ENCODE measurements at regions not wholly inside any gene's neighbourhood (a gene's known extent, or its start where the extent isn't known, plus 50 kb on each side); places are given as distances from the start of the nearest gene placed in this dataset.

DNA sequence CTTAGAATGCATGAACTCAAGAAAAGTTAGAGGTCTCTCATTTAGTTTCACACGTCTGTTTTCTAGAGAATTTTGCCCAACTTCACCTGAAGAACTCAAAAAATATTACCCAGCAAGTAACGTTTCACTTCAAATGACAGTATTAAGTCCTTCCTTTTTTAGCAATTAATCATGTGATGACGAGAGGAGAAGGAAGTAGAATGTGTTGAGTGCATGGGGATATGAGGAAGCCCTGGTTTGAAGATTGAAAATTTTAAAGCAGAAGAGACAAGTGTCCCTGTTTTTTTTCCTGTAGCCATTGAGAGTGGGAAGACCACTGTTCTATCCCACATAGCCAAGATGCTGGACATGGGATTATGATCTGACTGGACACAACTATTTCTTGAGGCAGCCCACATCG is 406.3 kb upstream of the CPEB2 start:
- DNase-seq = no peak

- DNase-seq = no peak
These were observed 405.8 kb upstream of the CPEB2 start for GRCh38 chr4:14596437-14596836.

GRCh38 chr4:14596904-14597303 is 405.4 kb upstream of the CPEB2 start:
- no peak for DNase-seq

DNA sequence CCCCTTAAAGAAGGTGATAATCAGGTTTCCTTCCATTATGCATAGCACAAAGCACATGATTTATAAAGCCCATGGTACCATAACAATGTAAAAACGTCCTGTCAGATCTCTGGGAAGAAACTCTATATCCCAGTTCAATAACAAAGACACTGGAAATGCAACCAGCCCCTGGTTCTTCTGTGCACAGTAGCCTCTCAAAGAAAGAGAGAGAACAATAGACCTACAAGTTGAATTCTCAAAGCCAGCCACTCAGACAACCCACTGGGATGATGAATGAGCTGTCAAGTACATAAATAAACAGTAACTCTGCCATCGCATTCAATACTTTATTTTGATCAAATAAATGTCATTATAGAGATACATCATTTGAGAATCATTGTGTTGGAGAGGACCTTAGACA is 400.1 kb upstream of the CPEB2 start:
- DNase-seq = no peak

- DNase-seq = no peak
These were observed 395.3 kb upstream of the CPEB2 start for GRCh38 chr4:14607001-14607400.

- no peak for DNase-seq
These were observed 394.7 kb upstream of the CPEB2 start for GRCh38 chr4:14607578-14607977.

- no peak for DNase-seq
These were observed 393.7 kb upstream of the CPEB2 start for GRCh38 chr4:14608630-14609029.

- no peak for DNase-seq
These were observed 387.4 kb upstream of the CPEB2 start for GRCh38 chr4:14614840-14615239.

GRCh38 chr4:14615671-14616070 is 386.6 kb upstream of the CPEB2 start:
- no peak for DNase-seq

GRCh38 chr4:14620567-14621141 is 381.6 kb upstream of the CPEB2 start:
- DNase-seq = no peak

DNA sequence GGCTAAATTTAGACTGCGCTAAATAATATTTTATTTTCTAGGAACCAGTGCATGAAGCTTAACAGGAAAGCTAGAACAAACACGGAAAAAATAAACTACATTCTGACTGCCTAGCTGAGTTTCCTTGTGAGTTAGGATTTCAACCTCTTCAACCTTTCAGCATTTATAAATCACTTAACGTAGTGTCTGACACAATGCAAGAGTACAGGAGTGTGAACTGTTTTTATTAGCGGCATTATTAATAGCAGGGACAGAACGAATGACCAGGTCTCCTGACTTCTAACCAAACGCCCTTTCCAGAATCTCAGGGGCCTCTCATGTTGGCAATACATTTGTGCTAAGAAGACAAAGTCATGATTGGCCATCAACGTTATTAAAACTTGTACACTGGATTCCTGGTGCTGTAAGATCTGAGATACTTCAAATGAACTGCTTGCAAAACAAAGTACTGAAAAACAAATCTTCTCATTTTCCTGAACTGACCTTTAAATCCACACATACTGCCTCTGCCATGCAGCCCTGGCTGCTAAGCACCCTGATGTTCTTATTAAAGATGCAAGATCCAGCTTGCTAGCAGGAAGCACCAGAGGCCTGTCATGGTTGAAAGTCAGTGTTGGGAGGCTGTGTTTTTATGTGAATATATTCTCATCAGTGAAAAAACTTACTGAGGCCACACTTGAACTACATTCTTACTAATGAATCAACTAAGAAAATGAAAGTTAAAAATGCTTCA is 380.4 kb upstream of the CPEB2 start:
- DNase-seq = no peak

- DNase-seq = no peak
These were observed 375.2 kb upstream of the CPEB2 start for GRCh38 chr4:14627038-14627437.

- DNase-seq = no peak
These were observed 370.4 kb upstream of the CPEB2 start for GRCh38 chr4:14631806-14632440.

DNA sequence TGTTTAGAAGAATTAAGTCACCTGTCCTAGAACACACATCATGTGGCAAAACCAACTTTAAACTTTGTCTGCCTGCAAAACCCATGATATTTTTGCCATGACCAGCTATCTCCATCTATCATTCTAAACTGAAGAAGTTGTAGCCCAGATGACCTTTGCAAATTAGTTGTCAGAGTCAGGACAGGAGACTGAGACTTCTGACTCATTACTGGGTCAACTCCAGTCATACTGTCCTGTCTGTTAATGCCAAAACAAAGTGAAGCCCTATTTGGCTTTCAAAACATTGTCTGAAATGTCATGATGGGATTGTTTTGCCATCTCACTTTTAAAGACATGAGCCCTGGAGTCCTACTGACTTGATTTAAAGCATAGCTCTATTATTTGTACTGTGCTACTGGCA is 365.7 kb upstream of the CPEB2 start:
- no peak for DNase-seq

DNA sequence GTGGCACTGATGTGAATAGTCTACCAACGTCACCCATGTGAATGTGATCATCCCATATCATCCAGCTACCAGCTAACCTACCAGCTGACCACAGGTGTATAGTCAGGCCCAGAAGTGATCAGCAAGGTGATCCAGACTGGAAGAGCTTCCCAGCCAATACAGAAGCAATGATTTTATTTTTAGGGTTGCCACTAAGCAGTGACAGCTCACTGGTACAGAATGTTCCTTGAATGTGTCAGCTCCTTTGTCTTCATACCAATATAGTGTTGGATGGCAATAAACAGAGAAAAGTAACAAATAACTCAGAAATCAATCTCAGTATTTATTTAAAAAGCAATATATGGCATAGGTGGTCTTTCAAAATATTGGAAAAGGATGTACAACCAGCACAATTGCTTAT is 361.8 kb upstream of the CPEB2 start:
- DNase-seq = no peak

- no peak for DNase-seq
These were observed 360.4 kb upstream of the CPEB2 start for GRCh38 chr4:14641871-14642270.

DNA sequence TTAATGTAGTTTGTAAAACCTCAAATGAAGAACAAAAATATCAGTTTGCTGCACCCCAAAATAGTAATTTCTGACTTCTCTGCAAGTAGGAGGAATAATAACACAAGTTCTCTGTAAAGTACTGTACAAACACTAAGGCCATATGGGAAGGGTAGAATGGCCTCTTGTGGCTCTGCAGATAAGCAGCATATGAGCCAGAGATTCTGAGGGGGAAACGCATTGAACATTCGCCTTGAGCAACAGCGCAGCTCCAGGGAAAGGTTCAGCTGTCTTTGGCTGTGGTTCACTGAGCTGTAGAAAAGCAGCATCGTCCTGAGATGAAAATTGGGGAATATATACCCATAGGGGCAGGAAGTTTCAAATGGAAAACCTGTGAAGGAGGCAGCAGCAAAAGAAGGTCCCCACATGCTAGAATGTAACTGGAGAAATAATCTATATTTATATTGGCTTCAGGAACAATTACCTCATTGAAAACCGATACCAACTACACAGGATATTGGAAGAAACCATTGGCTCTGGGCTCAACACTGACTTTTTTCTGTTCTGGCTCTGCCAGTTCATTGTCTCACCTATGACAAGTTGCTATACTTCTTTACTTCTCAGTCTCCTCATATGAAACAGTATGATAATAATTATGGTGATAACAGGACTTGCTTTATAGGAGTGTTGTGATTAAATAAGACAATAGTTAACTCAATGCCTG is 357.6 kb upstream of the CPEB2 start:
- DNase-seq = no peak

GRCh38 chr4:14646831-14647230 is 355.4 kb upstream of the CPEB2 start:
- DNase-seq = no peak

GRCh38 chr4:14650127-14650526 is 352.2 kb upstream of the CPEB2 start:
- DNase-seq = no peak

- DNase-seq = no peak
These were observed 349.8 kb upstream of the CPEB2 start for GRCh38 chr4:14652522-14652921.

- no peak for DNase-seq
These were observed 348.9 kb upstream of the CPEB2 start for GRCh38 chr4:14653338-14653737.

DNA sequence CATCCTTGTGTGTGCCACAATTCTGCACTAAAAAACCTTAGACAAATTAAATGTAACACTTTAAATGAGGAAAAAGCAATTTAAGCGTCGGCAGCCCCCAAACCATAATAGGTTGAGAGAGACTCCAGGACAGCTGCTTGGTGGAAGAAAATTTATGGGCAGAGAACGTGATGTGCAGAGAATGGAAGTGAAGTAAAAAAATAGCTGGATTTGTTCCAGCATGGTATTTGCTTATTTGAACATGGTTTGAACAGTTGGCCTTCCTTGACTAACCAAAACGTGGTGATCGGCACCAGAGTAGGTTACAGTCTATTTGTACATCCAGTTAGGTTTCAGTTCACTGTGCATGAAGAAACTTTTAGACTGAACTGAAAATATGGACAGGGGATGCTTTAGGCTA is 343.0 kb upstream of the CPEB2 start:
- DNase-seq = no peak

DNA sequence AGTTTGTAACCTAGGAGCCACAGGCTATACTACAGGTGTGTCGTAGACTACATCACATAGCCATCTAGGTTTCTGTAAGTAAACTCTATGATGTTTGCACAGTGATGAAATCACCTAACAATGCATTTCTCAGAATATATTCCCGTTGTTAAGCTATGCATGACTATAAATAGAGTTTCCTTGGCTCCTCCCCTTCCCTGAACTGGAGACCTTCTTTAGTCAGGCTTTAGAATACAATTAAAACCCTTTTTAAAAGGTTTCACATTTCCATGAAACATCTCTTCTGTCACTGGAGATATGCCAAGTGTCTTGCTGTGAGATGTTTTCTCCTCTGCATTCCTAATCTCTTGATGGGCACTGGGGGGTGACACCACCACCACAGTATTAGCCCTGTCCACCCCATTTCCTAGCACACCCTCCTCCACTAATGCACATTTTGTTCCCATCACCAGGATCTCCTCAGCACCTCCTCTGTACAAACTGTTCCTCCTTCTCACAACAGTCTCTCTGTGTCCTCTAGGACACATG is 334.6 kb upstream of the CPEB2 start:
- no peak for DNase-seq

DNA sequence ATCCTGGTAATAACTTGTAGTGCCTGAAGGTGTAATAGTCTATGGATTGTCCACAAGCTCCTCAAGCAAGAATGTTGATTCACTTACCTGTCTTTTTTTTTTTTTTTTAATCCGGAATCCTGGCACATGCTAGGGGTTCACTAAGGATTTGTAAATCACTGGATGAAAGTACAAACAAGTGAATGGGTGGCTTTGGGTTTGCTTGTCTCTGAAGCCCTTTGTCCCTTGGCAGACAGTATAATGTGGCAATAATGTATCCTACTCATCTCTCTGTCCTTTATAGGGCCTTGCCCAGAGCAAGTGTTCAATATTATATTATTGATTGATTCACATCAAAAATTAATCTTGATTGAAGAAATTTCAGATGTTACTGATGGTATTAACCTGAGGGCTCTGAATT is 334.0 kb upstream of the CPEB2 start:
- DNase-seq = no peak
